Uterus (tissue), 3 donors: ENCODE measurements at regions not wholly inside any gene's neighbourhood (a gene's known extent, or its start where the extent isn't known, plus 50 kb on each side); places are given as distances from the start of the nearest gene placed in this dataset.

Experiments used
- DNase-seq, 2 donors: peaks; one replicate each; pipeline ENCODE4 v3.0.0-alpha.2; 2019 to 2020
- H3K27ac ChIP-seq, 2 donors: fragments of 200-600 bp; sonication (generic); 1 replicate in 1 of 2; 2 replicates in 1 of 2; pipeline ENCODE4 v1.5.1; 2016 to 2018
- H3K27me3 ChIP-seq, 2 donors: fragments of 200-600 bp; sonication (generic); one replicate each; pipeline ENCODE4 v1.5.1; 2018 to 2019; ENCODE audit warnings: control low read depth in 1 of 2
- H3K36me3 ChIP-seq, 2 donors: fragments of 200-600 bp; sonication (generic); one replicate each; pipeline ENCODE4 v1.5.1; 2019; ENCODE audit warnings: control low read depth in 1 of 2
- H3K4me1 ChIP-seq, 2 donors: fragments of 200-600 bp; sonication (generic); one replicate each; pipeline ENCODE4 v1.5.1; 2018 to 2019; ENCODE audit warnings: control low read depth in 1 of 2
- H3K4me3 ChIP-seq, 2 donors: fragments of 200-600 bp; sonication (generic); 1 replicate in 1 of 2; 2 replicates in 1 of 2; pipeline ENCODE4 v1.5.1; 2018 to 2019; ENCODE audit warnings: mild to moderate bottlenecking in 1 of 2
- H3K9me3 ChIP-seq, 2 donors: fragments of 200-600 bp; sonication (generic); one replicate each; pipeline ENCODE4 v1.5.1; 2019; ENCODE audit warnings: control low read depth in 1 of 2
- CTCF ChIP-seq, 4 experiments: fragments of 200-600 bp in 2 of 4; fragments of 450-650 bp in 2 of 4; sonication (generic) in 2 of 4; IDR thresholded peaks; one replicate each; pipeline ENCODE4 v1.5.1; 2016 to 2019; ENCODE audit warnings: antibody characterized with exemption in 4 of 4, mild to moderate bottlenecking in 2 of 4, moderate library complexity in 1 of 4
- POLR2A ChIP-seq, 2 donors: fragments of 450-650 bp; IDR thresholded peaks; one replicate each; pipeline ENCODE4 v1.6.1; 2016; ENCODE audit warnings: antibody characterized with exemption in 2 of 2, mild to moderate bottlenecking in 1 of 2, moderate library complexity in 1 of 2
- intact Hi-C: fragments of 100-400 bp; cut with DNase I; formaldehyde crosslinking; loops from one replicate; pipeline ENCODE4 v1.15.1; 2023; ENCODE audit warnings: low total_unique reads
- donor health status: DM: yes; HTN: yes; CAD: no.

- no peaks in the 10 kb centered on the region for H3K9me3 ChIP-seq
- H3K27me3 ChIP-seq = no peaks in the 10 kb centered on the region
- no peak for DNase-seq
- no peaks in the 10 kb centered on the region for H3K4me1 ChIP-seq
- H3K4me3 ChIP-seq = peak overlapping the region in 1 of 2 donors; percentile 39
- TF ChIP-seq CTCF (IDR thresholded peaks at IDR 0.05) (no peak), POLR2A (IDR thresholded peaks at IDR 0.05) (no peak)
- no peaks in the 10 kb centered on the region for H3K36me3 ChIP-seq
- intact Hi-C loops = no loop called here
- H3K27ac ChIP-seq = peak overlapping the region in 1 of 2 donors; percentile 64
Measured at GRCh38 chr1:87683196-87683956, 354.7 kb downstream of the LMO4 start.

DNA sequence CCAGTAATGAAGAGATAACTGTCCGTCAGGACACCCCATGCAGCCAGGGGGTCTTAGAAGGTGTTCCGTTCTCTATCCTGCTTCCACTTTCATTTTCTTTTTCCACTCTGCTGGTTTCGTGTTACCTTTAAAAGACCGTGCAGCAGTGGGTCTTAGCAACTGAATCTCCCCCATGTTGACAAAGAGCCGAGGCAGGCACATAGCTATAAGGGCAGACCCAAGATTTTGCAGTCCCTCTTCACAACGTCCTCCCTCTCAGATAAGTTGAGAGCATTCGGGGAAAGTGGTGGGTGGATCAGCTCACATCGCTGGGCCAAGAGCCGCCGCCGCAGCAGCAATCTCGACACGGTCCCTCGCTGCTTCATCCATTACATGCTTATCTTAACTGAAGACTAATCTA is 355.5 kb downstream of the LMO4 start:
- H3K9me3 ChIP-seq = no peaks in the 10 kb centered on the region
- intact Hi-C loops = no loop called here
- H3K4me3 ChIP-seq = peak overlapping the region; percentile 31 to 39
- peak; percentile 12 to 14 for DNase-seq
- peak overlapping the region; percentile 47 to 64 for H3K27ac ChIP-seq
- TF ChIP-seq CTCF (IDR thresholded peaks at IDR 0.05) (no peak), POLR2A (IDR thresholded peaks at IDR 0.05) (no peak)
- H3K27me3 ChIP-seq = no peaks in the 10 kb centered on the region
- H3K4me1 ChIP-seq = no peaks in the 10 kb centered on the region
- no peaks in the 10 kb centered on the region for H3K36me3 ChIP-seq

DNA sequence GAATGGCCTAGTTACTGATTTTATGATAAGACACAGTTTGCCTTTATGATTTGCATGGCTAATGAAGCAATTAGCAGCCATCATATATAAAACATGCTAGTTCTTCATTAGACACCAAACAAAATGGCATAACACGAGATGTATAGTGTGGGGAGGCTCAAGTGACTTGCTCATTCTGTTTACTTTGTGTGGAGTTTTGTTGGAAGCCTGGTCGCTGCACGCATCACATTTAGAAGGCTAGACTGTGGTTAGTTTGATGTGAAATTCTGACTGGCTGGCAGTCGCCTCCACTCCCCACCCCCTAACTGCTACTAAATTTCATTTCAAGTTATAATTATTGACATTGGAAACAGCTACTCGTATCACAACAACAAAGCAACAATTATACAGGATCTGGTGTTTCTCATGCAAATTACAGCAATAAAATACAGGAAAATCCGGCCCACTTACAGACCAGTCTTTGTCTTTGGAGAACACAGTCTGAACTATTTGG is 356.1 kb downstream of the LMO4 start:
- DNase-seq = no peak
- intact Hi-C loops = no loop called here
- Histone ChIP-seq H3K9me3 (no peaks in the 10 kb centered on the region), H3K4me1 (no peaks in the 10 kb centered on the region), H3K36me3 (no peaks in the 10 kb centered on the region), H3K27ac (peak overlapping the region; percentile 47 to 64), H3K4me3 (peak overlapping the region; percentile 31 to 39), H3K27me3 (no peaks in the 10 kb centered on the region)
- no peak for TF ChIP-seq CTCF (IDR thresholded peaks at IDR 0.05)
- TF ChIP-seq POLR2A (IDR thresholded peaks at IDR 0.05) = no peak

DNA sequence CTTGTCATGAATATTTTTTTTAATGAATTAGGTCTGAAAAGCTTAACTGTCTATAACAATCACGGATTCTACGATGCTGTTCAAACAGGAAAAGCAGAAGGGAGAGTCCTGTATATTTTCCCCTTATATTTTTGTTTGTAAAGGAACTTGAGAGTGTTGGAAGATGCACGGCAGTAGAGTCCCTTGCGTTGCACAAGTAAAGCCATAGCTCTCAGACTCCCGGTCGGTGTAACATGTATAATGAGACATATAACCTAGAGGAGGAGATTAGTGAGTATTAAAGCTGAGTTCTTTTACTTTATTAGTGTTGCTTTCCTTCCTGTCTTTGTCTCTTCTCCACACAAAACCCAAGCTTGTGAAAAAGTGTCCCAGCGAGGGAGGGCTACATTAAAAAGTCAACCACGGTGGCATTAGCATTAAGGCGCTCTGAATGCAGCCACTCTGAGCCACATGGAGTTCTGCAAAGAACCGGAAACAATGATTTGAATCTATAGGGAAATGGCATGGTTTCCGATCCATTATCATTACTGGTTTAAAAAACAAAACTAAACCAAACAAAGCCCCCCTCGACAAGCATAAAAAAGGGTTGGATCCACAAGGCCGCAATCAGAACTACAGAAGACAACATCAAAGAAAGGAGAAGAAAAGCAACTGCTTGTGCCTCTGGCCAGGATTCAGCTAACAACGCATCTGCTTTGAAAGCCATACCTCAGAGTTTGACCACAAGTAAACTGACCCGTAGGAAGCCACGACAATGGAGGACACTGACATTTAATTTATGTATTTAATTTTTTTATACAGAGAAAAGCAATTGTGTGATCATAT is 356.8 kb downstream of the LMO4 start:
- intact Hi-C loops = no loop called here
- H3K4me1 ChIP-seq = no peaks in the 10 kb centered on the region
- H3K36me3 ChIP-seq = no peaks in the 10 kb centered on the region
- DNase-seq = no peak
- TF ChIP-seq POLR2A (IDR thresholded peaks at IDR 0.05) (no peak), CTCF (IDR thresholded peaks at IDR 0.05) (no peak)
- H3K9me3 ChIP-seq = no peaks in the 10 kb centered on the region
- no peak overlapping the region for H3K4me3 ChIP-seq
- peak overlapping the region in 1 of 2 donors; percentile 64 for H3K27ac ChIP-seq
- H3K27me3 ChIP-seq = no peaks in the 10 kb centered on the region

DNA sequence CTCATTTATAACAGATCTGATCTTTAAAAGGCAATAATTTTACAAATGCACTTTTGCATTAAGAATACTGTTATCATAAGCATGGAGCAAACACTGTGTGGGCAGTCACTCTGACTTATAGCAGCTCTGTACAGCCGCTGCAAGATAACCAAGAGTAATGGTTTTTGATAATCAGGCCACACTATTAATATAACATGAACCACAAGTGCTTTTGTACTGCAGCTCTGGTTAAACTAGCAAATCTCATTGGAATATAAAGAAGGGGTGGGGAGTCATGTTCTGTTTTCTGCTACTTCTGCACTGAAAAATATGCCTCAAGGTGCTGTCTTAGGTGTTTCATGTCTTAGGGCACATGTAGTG is 357.4 kb downstream of the LMO4 start:
- DNase-seq = no peak
- Histone ChIP-seq H3K4me1 (no peaks in the 10 kb centered on the region), H3K9me3 (no peaks in the 10 kb centered on the region), H3K36me3 (no peaks in the 10 kb centered on the region), H3K27me3 (no peaks in the 10 kb centered on the region), H3K4me3 (no peak overlapping the region), H3K27ac (no peak overlapping the region)
- TF ChIP-seq CTCF (IDR thresholded peaks at IDR 0.05) (no peak), POLR2A (IDR thresholded peaks at IDR 0.05) (no peak)
- intact Hi-C loops = no loop called here
